D721Med (cell line): ENCODE measurements at regions not wholly inside any gene's neighbourhood (a gene's known extent, or its start where the extent isn't known, plus 50 kb on each side); places are given as distances from the start of the nearest gene placed in this dataset.
A peak's percentile ranks its signal among the peaks of the same experiment; 100 is the strongest.

ENCODE experiments used
- DNase-seq: peaks from one replicate; pipeline ENCODE4 v3.0.0; 2011; ENCODE audit warnings: low spot score; ENCODE audit not compliant: insufficient read length
- FAIRE-seq: peaks from 2 replicates; lab custom pipeline; 2011; peaks lifted over from hg19 to GRCh38; lab: Jason Lieb, UNC
- TF ChIP-seq, protein P1 (sequence below): IDR thresholded peaks from 2 replicates; pipeline ENCODE4 v1.5.1; 2012; ENCODE audit warnings: mild to moderate bottlenecking, control low read depth; ENCODE audit not compliant: insufficient read depth; ENCODE audit errors: missing control alignments

DNA sequence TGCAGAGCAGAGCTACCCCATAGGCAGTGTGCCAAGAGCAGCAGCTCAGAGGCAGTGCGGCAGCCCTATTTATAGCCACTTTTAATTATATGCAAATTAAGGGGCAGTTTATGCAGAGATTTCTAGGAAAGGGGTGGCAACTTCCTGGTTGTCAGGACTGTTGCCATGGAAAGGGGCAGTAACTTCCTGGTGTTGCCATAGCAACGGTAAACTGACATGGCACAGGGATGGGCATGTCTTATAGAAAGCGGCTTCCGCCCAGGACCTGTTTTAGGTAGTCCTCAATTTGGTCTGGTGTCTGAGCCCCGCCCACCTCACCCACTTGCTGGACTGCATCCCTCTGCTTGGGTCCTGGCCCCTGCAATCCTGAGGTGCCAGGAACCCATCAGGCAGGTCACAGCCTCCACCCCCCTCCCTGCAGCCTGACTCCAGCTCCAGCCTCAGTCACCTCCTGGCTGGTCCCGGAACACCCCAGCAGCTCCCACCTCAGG lies 115.8 kb downstream of the TMEM130 start:
- TF ChIP-seq, protein P1, sequence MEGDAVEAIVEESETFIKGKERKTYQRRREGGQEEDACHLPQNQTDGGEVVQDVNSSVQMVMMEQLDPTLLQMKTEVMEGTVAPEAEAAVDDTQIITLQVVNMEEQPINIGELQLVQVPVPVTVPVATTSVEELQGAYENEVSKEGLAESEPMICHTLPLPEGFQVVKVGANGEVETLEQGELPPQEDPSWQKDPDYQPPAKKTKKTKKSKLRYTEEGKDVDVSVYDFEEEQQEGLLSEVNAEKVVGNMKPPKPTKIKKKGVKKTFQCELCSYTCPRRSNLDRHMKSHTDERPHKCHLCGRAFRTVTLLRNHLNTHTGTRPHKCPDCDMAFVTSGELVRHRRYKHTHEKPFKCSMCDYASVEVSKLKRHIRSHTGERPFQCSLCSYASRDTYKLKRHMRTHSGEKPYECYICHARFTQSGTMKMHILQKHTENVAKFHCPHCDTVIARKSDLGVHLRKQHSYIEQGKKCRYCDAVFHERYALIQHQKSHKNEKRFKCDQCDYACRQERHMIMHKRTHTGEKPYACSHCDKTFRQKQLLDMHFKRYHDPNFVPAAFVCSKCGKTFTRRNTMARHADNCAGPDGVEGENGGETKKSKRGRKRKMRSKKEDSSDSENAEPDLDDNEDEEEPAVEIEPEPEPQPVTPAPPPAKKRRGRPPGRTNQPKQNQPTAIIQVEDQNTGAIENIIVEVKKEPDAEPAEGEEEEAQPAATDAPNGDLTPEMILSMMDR = no peak
- FAIRE-seq (no peak), DNase-seq (no peak)

DNA sequence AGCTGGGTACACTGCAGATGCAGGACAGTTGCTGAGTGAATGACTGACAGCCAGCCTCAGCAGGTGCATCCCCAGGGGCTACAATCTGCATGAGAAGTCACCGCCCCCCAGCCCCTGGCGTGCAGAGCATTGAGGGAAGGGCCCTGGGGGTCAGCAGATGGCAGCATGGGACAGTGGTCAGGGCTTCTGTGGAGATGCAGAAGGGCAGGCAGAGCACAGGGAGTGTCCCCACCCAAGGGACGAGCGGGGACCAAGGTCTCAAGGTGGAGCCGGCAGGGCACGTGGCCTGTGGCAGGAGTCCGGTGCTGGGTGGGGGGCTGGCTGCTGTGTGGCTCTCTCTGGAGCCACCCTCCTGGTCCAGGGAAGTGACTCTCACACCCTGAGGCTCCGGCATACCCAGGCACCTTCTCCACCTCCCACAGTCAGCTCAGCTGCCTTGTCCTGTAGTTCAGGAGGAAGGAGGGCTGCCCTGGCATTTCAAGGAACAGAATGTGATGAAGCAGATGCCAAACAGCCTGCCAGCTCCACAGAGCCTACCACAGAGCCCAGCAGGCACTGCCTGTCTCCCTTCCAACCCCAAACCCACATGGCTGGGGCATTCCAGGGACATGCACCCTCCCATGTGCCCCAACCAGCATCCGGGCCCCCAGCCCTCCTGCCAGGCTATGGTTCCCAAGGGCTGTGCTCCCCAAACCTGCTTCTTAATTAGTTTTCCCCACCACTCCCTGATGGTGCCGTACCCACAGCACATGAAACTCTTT lies 114.5 kb downstream of the TMEM130 start:
- FAIRE-seq = no peak
- TF ChIP-seq, protein P1 = peak; percentile 49
- no peak for DNase-seq

DNA sequence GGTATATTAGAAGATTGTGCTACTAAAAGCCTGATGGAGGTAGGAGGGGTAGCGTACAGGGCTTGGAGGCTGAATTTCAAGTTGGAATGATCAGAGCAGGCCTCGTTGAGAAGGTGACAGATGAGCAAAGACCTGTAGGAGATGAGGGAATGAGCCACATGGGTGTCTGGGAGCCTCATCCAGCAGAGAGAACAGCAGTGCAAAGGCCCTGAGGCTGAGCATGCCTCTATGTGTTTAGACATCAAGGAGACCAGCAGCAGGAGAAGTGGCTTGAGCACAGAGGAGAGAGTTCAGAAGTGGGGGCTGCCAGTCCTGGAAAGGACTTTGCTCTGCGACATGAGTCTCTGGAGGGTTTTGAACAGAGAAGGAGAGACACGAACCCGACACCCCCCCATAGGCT lies 111.7 kb downstream of the TMEM130 start:
- no peak for DNase-seq
- TF ChIP-seq, protein P1 = no peak
- no peak for FAIRE-seq

DNA sequence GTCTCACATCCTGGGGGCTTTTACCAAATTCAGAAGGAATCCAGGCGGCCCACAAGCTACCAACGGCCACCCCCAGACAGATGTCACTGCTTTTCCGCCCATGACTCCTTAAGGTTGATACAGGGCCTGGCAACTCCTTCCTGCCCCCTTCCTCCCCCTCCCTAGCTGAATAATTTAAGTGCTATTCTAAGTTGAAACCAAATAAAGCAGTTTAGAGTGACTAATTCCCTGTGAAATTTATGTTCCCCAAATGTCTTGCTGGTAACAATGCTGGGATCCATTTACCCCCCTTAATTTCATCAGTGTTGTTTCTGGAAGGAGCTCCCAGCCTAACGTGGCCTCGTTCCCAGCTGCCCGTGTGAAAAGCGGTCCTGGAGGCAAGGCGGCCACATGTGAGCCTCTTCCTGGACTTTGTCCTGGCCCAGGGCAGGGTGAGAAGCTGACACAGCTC lies 109.6 kb downstream of the TMEM130 start:
- no peak for FAIRE-seq
- no peak for DNase-seq
- TF ChIP-seq, protein P1 = no peak

DNA sequence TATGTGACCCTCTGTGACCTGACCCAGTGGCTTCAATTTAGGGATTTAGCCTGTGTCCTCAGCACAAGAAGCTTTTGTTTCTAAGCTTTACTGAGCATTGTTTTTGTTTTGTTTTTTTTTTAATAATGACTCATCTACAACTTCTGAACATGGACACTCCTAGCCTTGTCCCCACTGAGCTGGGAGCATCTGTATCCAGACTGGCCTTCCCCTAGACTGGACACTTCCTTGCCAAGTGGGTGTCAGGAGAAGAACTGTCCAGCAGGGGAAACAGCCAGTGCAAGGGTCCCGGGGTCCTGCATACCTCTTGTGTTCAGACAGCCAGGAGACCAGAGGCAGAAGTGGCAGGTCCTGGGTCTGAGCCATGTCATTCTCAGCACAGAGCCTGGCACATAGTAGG lies 108.6 kb downstream of the TMEM130 start:
- DNase-seq (no peak), FAIRE-seq (no peak)
- TF ChIP-seq, protein P1 = no peak

DNA sequence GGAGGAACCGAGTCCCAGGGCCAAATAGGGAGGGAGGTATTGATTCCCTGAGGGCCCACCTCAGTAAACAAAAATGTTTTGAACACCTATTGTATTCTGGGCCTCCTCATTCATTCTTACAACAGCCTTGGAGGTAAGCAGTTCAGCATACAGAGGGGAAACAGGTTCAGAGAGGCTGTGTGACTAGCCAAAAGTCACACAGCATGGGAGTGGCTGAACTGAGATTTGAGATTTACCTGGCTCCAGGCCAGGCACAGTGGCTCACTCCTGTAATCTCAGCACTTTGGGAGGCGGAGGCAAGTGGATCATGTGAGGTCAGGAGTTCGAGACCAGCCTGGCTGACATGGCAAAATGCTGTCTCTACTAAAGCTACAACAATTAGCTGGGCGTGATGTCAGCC lies 107.2 kb downstream of the TMEM130 start:
- no peak for DNase-seq
- TF ChIP-seq, protein P1 = no peak
- no peak for FAIRE-seq

DNA sequence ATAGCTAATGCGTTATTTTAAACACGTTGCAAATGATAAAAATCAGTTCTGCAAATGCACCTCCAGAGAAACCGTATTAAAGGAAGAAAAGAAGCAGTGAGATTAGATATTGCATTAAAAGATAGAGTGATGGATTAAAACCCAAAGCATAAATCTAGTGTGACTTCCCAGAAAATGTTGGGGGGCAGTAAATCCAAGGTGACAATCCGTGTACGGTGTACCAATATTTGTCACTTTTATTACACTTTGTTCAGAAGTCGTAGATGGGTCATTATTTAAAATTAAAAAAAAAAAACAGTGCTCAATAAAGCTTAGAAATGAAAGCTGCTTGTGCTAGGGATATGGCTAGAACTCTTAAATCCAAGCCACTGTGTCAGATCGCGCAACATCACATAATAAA lies 106.4 kb downstream of the TMEM130 start:
- DNase-seq (no peak), FAIRE-seq (no peak)
- TF ChIP-seq, protein P1 = no peak
